ENCODE measurements at regions not wholly inside any gene's neighbourhood (a gene's known extent, or its start where the extent isn't known, plus 50 kb on each side); places are given as distances from the start of the nearest gene placed in this dataset.
"Not testable (repeated sequence)": the region's sequence is repeated elsewhere in the genome, so short reads cannot be mapped to it uniquely, and the experiment has no call there.

DNA sequence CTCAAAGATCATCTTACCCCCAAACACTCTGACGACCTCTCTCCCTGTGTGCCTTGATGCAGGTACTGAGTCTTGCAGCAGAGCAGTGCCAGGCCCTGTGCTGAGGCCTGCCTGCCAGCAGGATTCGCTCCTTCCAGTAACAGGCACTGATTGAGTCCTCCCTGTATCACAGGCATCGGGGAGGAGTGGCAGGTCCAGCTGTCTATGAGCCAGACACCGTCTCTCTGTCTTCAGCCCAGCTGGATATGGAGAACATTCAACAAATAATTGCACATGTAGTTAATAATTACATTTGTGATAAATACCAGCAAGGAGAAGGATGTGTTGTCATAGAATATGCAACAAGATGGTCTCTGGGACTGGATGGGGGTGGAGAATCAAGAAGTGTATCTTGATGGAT lies 129.1 kb downstream of the GOLGA8T start:
- not testable (repeated sequence) for H2BK12ac ChIP-seq (ENCODE audit: insufficient read length, low read depth, low read length); H2BK120ac ChIP-seq (ENCODE audit: low read depth, low read length, poor library complexity, severe bottlenecking); H3K9ac ChIP-seq (ENCODE audit: extremely low read depth, insufficient read length, low read length); H3K23me2 ChIP-seq (ENCODE audit: insufficient read length, low read depth, low read length, poor library complexity, severe bottlenecking); H4K20me1 ChIP-seq (ENCODE audit: control insufficient read depth, insufficient read depth, insufficient read length); H3K23ac ChIP-seq (ENCODE audit: insufficient read length, low read depth, low read length); H3K27me3 ChIP-seq (ENCODE audit: insufficient read depth, low read length); H3K4ac ChIP-seq (ENCODE audit: low read depth, low read length); H3K4me1 Mint-ChIP-seq; H3K27ac ChIP-seq (ENCODE audit: insufficient read length, low read depth, low read length); H3K14ac ChIP-seq (ENCODE audit: insufficient read depth, low read length); H3K27ac Mint-ChIP-seq; H3K79me1 ChIP-seq (ENCODE audit: insufficient read depth, low read depth, low read length, poor library complexity, severe bottlenecking); DNase-seq; H3T11ph ChIP-seq (ENCODE audit: low read length); H2BK20ac ChIP-seq (ENCODE audit: low read depth, low read length, poor library complexity, severe bottlenecking); H3K36me3 Mint-ChIP-seq (ENCODE audit: insufficient read depth in 1 of 3, low read depth in 3 of 3); H3K4me2 ChIP-seq (ENCODE audit: insufficient read depth, insufficient read length, low read length); H2AFZ ChIP-seq (ENCODE audit: low read length); H4K91ac ChIP-seq (ENCODE audit: insufficient read length, low read depth, low read length); H4K8ac ChIP-seq (replicated peaks; ENCODE audit: insufficient read length, low read depth, low read length); H3K4me3 Mint-ChIP-seq; H3K79me2 ChIP-seq (ENCODE audit: insufficient read depth, low read length); H3K56ac ChIP-seq (ENCODE audit: insufficient read length, low read depth, low read length); H2BK15ac ChIP-seq (ENCODE audit: low read depth, low read length); H3K9me3 Mint-ChIP-seq; H4K5ac ChIP-seq (ENCODE audit: insufficient read length, low read depth, low read length); H3K27me3 Mint-ChIP-seq (ENCODE audit: low read depth); H3K9me3 ChIP-seq (ENCODE audit: control insufficient read depth, low read depth, low read length); H3K4me1 ChIP-seq (ENCODE audit: insufficient read depth, low read length); H3K18ac ChIP-seq (ENCODE audit: insufficient read length, low read depth, low read length); H2BK5ac ChIP-seq (ENCODE audit: insufficient read length, low read length); H2AK5ac ChIP-seq (ENCODE audit: insufficient read length, low read length)
- WGBS (ENCODE audit: extremely low coverage, insufficient read length, low lambda C conversion rate): no CpG with 5 or more reads among the region's 4 CpGs

DNA sequence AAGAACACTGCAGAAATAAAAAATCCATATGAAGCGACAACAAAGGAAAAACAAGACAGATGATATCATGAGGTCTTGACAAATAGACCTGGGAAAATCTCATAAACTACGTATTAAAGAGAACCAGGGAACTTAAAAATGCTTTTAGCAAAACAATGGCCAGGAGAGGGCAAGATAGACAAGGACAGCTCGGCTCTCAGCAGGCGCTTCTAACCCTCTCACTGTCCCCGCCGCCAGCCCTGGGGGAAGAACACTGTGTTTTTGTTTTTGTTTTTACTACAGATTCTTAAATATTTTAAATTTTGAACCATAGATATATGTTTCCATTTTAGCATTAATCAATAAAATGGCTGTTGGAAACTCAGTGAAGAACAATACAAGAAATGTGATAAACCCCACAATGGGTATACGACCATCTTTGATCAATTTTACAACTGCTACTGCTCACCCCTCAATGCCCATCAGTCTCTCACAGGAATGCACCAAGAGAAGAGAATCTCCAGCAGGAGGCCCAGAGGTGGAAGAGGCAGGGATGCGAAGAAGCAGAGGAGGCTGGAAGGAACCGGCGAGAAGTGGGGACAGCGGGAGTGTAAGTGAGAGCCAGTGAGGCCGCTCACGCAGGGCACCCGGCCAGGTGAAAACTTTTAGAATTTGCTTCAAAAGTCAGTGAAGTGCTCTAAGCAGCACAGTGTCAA lies 98.0 kb downstream of the CHRFAM7A start:
- H2BK120ac ChIP-seq (ENCODE audit: low read depth, low read length, poor library complexity, severe bottlenecking); H3K27me3 Mint-ChIP-seq (ENCODE audit: low read depth); H3K27me3 ChIP-seq (ENCODE audit: insufficient read depth, low read length); DNase-seq; H3T11ph ChIP-seq (ENCODE audit: low read length); H2AK5ac ChIP-seq (ENCODE audit: insufficient read length, low read length); H4K5ac ChIP-seq (ENCODE audit: insufficient read length, low read depth, low read length); H3K9me3 Mint-ChIP-seq; H3K4me3 Mint-ChIP-seq; H3K4me1 Mint-ChIP-seq; H2BK5ac ChIP-seq (ENCODE audit: insufficient read length, low read length); H2AFZ ChIP-seq (ENCODE audit: low read length); H3K23ac ChIP-seq (ENCODE audit: insufficient read length, low read depth, low read length); H3K9me3 ChIP-seq (ENCODE audit: control insufficient read depth, low read depth, low read length); H3K79me1 ChIP-seq (ENCODE audit: insufficient read depth, low read depth, low read length, poor library complexity, severe bottlenecking); H3K4me1 ChIP-seq (ENCODE audit: insufficient read depth, low read length); H2BK20ac ChIP-seq (ENCODE audit: low read depth, low read length, poor library complexity, severe bottlenecking); H3K79me2 ChIP-seq (ENCODE audit: insufficient read depth, low read length); H3K23me2 ChIP-seq (ENCODE audit: insufficient read length, low read depth, low read length, poor library complexity, severe bottlenecking); H3K27ac Mint-ChIP-seq; H3K4me2 ChIP-seq (ENCODE audit: insufficient read depth, insufficient read length, low read length); H2BK12ac ChIP-seq (ENCODE audit: insufficient read length, low read depth, low read length); H4K8ac ChIP-seq (replicated peaks; ENCODE audit: insufficient read length, low read depth, low read length); H3K14ac ChIP-seq (ENCODE audit: insufficient read depth, low read length); H3K4ac ChIP-seq (ENCODE audit: low read depth, low read length); H3K27ac ChIP-seq (ENCODE audit: insufficient read length, low read depth, low read length); H2BK15ac ChIP-seq (ENCODE audit: low read depth, low read length); H3K18ac ChIP-seq (ENCODE audit: insufficient read length, low read depth, low read length); H4K20me1 ChIP-seq (ENCODE audit: control insufficient read depth, insufficient read depth, insufficient read length); H3K9ac ChIP-seq (ENCODE audit: extremely low read depth, insufficient read length, low read length); H3K56ac ChIP-seq (ENCODE audit: insufficient read length, low read depth, low read length); H3K36me3 Mint-ChIP-seq (ENCODE audit: insufficient read depth in 1 of 3, low read depth in 3 of 3); H4K91ac ChIP-seq (ENCODE audit: insufficient read length, low read depth, low read length): not testable (repeated sequence)
- no CpG with 5 or more reads among the region's 14 CpGs for WGBS (ENCODE audit: extremely low coverage, insufficient read length, low lambda C conversion rate)

Data from H9 (cell line).